ENCODE measurements at regions not wholly inside any gene's neighbourhood (a gene's known extent, or its start where the extent isn't known, plus 50 kb on each side); places are given as distances from the start of the nearest gene placed in this dataset.

DNA sequence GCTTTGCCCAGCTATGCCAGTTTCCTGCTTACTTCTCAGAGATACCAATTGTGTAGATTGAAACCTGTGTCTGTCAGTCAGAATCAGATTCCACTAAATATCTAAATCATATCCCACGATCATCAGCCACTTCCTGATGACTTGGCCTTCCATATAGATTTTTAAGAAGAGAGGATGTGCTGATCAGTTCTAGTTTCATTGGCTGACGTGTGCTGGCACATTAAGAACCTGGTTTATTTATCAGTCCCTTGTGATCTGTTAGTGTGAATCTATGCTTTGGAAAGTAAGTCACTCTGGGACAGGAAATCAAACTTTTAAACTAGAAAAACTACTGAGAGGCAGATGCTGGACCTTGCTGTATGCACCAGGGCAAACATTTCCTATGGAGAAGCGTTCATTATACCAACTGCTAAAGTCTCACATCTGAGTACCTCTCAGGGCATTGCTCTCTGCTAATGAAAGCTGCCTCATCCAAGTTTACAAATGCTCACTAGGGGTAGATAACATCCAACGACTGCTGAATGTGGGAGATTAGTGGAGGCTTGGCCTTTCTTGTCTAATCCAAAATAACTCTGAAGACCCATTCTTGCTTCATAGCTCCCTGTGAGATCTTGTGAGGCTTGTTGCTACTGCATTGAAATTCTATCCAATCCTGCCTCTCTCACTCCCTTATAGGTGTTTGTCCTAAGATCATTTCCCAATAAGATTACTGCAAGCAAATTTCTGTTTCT lies 109.1 kb downstream of the ARL4A start:
- POLR2A ChIA-PET = no interaction called here
- in situ Hi-C loops (cut with MboI) (no loop called here), intact Hi-C loops (cut with micrococcal nuclease; ENCODE audit: unreplicated experiment) (no loop called here)
- H3K36me3 ChIP-seq (ENCODE audit: control insufficient read depth in 2 of 2, insufficient read depth in 2 of 2, low read length in 1 of 2) = no peaks in the 10 kb centered on the region
- no peak for TF ChIP-seq MAX (IDR thresholded peaks at IDR 0.05; ENCODE audit: low read depth, low read length)
- TF ChIP-seq CHD1 (IDR thresholded peaks at IDR 0.05; ENCODE audit: low read depth, low read length) = no peak
- no peak for TF ChIP-seq MTA3 (IDR thresholded peaks at IDR 0.05; ENCODE audit: borderline replicate concordance, low read length)
- no peak for TF ChIP-seq CHD4 (IDR thresholded peaks at IDR 0.05)
- no peak for TF ChIP-seq NBN (IDR thresholded peaks at IDR 0.05)
- no peak for TF ChIP-seq CREB1 (IDR thresholded peaks at IDR 0.05; ENCODE audit: low read depth)
- no peak for TF ChIP-seq SMAD1 (IDR thresholded peaks at IDR 0.05; ENCODE audit: low read depth, partially characterized antibody)
- TF ChIP-seq ETV6 (conservative IDR thresholded peaks at IDR 0.05 in 1 of 2, IDR thresholded peaks at IDR 0.05 in 1 of 2; ENCODE audit: borderline replicate concordance in 1 of 2, low read depth in 1 of 2) = no peak
- TF ChIP-seq EZH2 (IDR thresholded peaks at IDR 0.05; ENCODE audit: borderline replicate concordance, control insufficient read depth, low read depth, low read length) = no peak
- TF ChIP-seq SMAD5 (IDR thresholded peaks at IDR 0.05; ENCODE audit: low read depth) = no peak
- no peak for TF ChIP-seq SPI1 (IDR thresholded peaks at IDR 0.05; ENCODE audit: borderline replicate concordance, insufficient read depth, low read depth, low read length)
- no peak for TF ChIP-seq RUNX3 (IDR thresholded peaks at IDR 0.05; ENCODE audit: low read length)
- no peak overlapping the region for H3K27ac ChIP-seq (ENCODE audit: control insufficient read depth, insufficient read depth)
- SMC1A ChIA-PET (ENCODE audit: uncharacterized antibody, unreplicated experiment) = no interaction called here
- no peaks in the 10 kb centered on the region for H3K4me1 ChIP-seq (ENCODE audit: control insufficient read depth, insufficient read depth, low read length)
- 3% methylated on average over 4 of the region's 4 CpGs for WGBS (ENCODE audit: insufficient coverage, insufficient replicate concordance, low lambda C conversion rate, missing lambda C conversion rate)
- H2AFZ ChIP-seq (ENCODE audit: control insufficient read depth, low read depth, low read length) = no peak overlapping the region
- no peak for ATAC-seq
- BruUV-seq (replicated peaks) = no TSS peak
- CTCF ChIA-PET = no interaction called here
- H3K4me3 ChIP-seq = no peak overlapping the region
- no peak for DNase-seq (ENCODE audit: low read depth, low spot score)
- no peaks in the 10 kb centered on the region for H4K20me1 ChIP-seq (ENCODE audit: control insufficient read depth, insufficient read depth)
- FAIRE-seq = no peak
- RAD21 ChIA-PET (ENCODE audit: unreplicated experiment) = no interaction called here
- H3K79me2 ChIP-seq (ENCODE audit: control insufficient read depth, insufficient read depth, low read length) = no peaks in the 10 kb centered on the region
- H3K4me2 ChIP-seq (ENCODE audit: control insufficient read depth, insufficient read depth) = no peak overlapping the region
- H3K27me3 ChIP-seq (replicated peaks in 1 of 2; ENCODE audit: control insufficient read depth in 2 of 2, insufficient read depth in 2 of 2, low read length in 1 of 2) = no peaks in the 10 kb centered on the region
- H3K9me3 ChIP-seq (replicated peaks; ENCODE audit: control insufficient read depth, insufficient read depth, low read length) = no peaks in the 10 kb centered on the region
- H3K9ac ChIP-seq (ENCODE audit: control insufficient read depth, insufficient read depth, low read length) = no peak overlapping the region

Measured in GM12878 (cell line).